ENCODE measurements at regions not wholly inside any gene's neighbourhood (a gene's known extent, or its start where the extent isn't known, plus 50 kb on each side); places are given as distances from the start of the nearest gene placed in this dataset.

GRCh38 chr17:10993126-10993525 is 155.2 kb upstream of the PIRT start:
- no peak for TF ChIP-seq CTCF (IDR thresholded peaks at IDR 0.05 in 2 of 3, conservative IDR thresholded peaks at IDR 0.05 in 1 of 3; ENCODE audit: control insufficient read depth in 2 of 3, extremely low read depth in 1 of 3, insufficient read depth in 1 of 3, low read depth in 3 of 3, low read length in 3 of 3)
- no peak for TF ChIP-seq JUND (IDR thresholded peaks at IDR 0.05; ENCODE audit: low read depth, low read length)
- no peak for TF ChIP-seq RFX5 (IDR thresholded peaks at IDR 0.05; ENCODE audit: low read depth, low read length)
- no peak for TF ChIP-seq POLR2AphosphoS5 (IDR thresholded peaks at IDR 0.05; ENCODE audit: low read length)
- TF ChIP-seq FOS (IDR thresholded peaks at IDR 0.05; ENCODE audit: borderline replicate concordance, extremely low read depth, insufficient read length) = no peak
